Naive B cell (primary cell): ENCODE measurements at regions not wholly inside any gene's neighbourhood (a gene's known extent, or its start where the extent isn't known, plus 50 kb on each side); places are given as distances from the start of the nearest gene placed in this dataset.
A peak's percentile ranks its signal among the peaks of the same experiment; 100 is the strongest.

Experiments used
- ATAC-seq, 2 donors: fragments of 150-1000 bp; cut with Tn5 transposase; 2 replicates each; pipeline ENCODE4 v1.10.0; 2021; ENCODE audit warnings: low read depth in 2 of 2, mild to moderate bottlenecking in 2 of 2, moderate library complexity in 2 of 2
- DNase-seq: peaks from one replicate; pipeline ENCODE4 v3.0.0; 2022
- H3K27ac Mint-ChIP-seq, 6 donors: one replicate each; pipeline ENCODE4 v1.8.0; 2020 to 2022; ENCODE audit warnings: mild to moderate bottlenecking in 6 of 6, mixed read lengths in 6 of 6, moderate library complexity in 5 of 6, inconsistent platforms in 2 of 6
- H3K27me3 Mint-ChIP-seq, 3 donors: one replicate each; pipeline ENCODE4 v1.8.0; 2021 to 2022; ENCODE audit warnings: mixed read lengths in 3 of 3, mild to moderate bottlenecking in 1 of 3
- H3K36me3 Mint-ChIP-seq, 2 donors: one replicate each; pipeline ENCODE4 v1.8.0; 2020 to 2022; ENCODE audit warnings: mixed read lengths in 2 of 2, inconsistent platforms in 1 of 2, mild to moderate bottlenecking in 1 of 2
- H3K4me1 Mint-ChIP-seq, 3 donors: one replicate each; pipeline ENCODE4 v1.8.0; 2020 to 2022; ENCODE audit warnings: mixed read lengths in 3 of 3, inconsistent platforms in 1 of 3, mild to moderate bottlenecking in 1 of 3, moderate library complexity in 1 of 3
- H3K4me3 Mint-ChIP-seq, 8 donors: one replicate each; pipeline ENCODE4 v1.8.0; 2020 to 2022; ENCODE audit warnings: mild to moderate bottlenecking in 8 of 8, mixed read lengths in 8 of 8, moderate library complexity in 8 of 8, inconsistent platforms in 2 of 8
- H3K9me3 Mint-ChIP-seq, 7 donors: one replicate each; pipeline ENCODE4 v1.8.0; 2020 to 2022; ENCODE audit warnings: mixed read lengths in 7 of 7, mild to moderate bottlenecking in 5 of 7, inconsistent platforms in 2 of 7, moderate library complexity in 1 of 7

DNA sequence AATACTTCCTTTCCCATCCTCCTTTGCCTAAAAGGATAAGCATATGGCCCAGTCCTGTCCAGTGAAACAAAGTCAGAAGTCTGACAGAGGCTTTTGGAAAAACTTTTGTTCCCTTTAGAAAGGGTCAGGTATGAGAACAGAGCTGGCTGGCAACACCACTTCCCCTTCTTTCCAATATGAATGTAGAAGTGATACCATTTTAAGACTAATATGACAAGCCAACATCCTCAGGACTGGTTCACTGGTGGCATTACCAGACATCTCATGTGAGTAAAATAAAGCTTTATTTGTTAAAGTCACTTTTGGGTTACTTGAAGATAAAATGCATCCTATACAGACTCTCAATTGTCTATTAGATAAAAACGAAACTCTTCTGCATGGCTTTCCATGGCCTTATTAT, 83.6 kb upstream of the PTCHD1 start:
- no peaks in the 10 kb centered on the region for H3K4me1 Mint-ChIP-seq

DNA sequence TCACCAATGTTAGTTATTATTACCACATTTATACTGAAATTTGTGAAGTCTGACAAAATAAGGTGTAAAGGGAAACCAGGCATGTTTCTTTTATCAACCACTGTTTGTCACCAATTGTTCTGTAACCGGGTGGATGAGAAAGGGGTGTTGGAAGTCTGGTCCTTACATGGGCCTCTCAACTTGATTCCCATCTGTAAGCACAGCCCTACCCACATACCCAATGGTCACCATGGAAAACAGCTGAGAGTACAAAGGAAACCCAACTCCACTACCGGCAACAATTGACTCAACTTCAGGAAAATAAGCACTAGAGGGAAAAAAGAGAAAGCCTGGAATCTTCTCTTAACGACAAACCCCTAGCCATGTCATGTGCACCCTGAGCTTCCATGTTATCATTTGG, 70.8 kb upstream of the PTCHD1 start:
- DNase-seq = no peak
- no peak overlapping the region for H3K4me3 Mint-ChIP-seq
- H3K4me1 Mint-ChIP-seq = no peaks in the 10 kb centered on the region
- no peaks in the 10 kb centered on the region for H3K27me3 Mint-ChIP-seq
- H3K27ac Mint-ChIP-seq = no peak overlapping the region
- no peak for ATAC-seq
- H3K9me3 Mint-ChIP-seq = peaks cover 3 to 13% (median 6%) of the 10 kb centered on the region in 7 donors
- no peaks in the 10 kb centered on the region for H3K36me3 Mint-ChIP-seq

More for the DNA sequence above, 83.6 kb upstream of the PTCHD1 start:
- ATAC-seq = no peak
- Mint-ChIP-seq H3K27me3 (no peaks in the 10 kb centered on the region), H3K27ac (no peak overlapping the region), H3K9me3 (peaks cover 1 to 37% (median 11%) of the 10 kb centered on the region in 7 donors), H3K4me3 (no peak overlapping the region), H3K36me3 (no peaks in the 10 kb centered on the region)
- no peak for DNase-seq

DNA sequence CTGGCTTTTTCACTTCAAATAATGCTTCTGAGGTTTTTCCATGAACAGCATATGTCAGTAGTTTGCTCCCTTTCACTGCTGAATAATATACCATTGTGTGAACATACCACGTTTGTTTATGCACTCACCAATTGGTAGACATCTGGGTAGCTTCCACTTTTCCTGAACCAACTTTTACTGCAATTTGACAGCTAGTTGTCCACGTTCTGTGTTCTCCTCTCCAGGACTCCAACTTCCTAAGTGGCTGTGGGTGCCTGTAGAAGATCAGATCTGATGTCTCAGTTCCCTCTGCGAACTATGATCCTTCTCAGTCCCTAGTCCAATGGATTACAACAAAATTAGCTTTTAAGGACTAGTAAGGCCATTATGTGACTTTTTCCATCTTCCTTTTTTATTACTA, 64.7 kb upstream of the PTCHD1 start:
- Mint-ChIP-seq H3K4me3 (no peak overlapping the region), H3K4me1 (no peaks in the 10 kb centered on the region), H3K9me3 (peaks cover 0 to 5% (median 0%) of the 10 kb centered on the region in 7 donors), H3K36me3 (no peaks in the 10 kb centered on the region), H3K27me3 (no peaks in the 10 kb centered on the region), H3K27ac (no peak overlapping the region)
- DNase-seq (no peak), ATAC-seq (no peak)

DNA sequence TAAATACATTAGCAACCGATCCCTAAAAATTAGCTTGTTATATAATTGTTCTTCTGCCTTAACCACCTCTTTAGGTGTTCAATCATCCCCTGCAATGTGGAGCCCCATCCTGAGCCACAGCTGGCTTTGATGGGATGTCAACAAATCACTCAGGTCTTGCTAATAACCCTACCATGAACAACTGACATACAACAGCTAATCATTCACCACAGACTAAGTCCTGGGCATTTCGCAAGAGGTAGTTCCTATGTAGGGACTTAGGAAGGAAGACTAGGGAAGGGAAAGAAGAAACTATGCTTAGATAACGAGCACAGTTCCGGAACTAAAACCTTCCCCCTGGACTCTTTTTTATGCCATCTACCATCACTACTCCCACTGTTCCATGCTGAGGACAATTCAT, 63.6 kb upstream of the PTCHD1 start:
- Mint-ChIP-seq H3K27ac (no peak overlapping the region), H3K36me3 (no peaks in the 10 kb centered on the region), H3K4me3 (no peak overlapping the region), H3K4me1 (no peaks in the 10 kb centered on the region), H3K9me3 (peaks cover 0 to 5% (median 0%) of the 10 kb centered on the region in 7 donors), H3K27me3 (no peaks in the 10 kb centered on the region)
- DNase-seq = no peak
- no peak for ATAC-seq

DNA sequence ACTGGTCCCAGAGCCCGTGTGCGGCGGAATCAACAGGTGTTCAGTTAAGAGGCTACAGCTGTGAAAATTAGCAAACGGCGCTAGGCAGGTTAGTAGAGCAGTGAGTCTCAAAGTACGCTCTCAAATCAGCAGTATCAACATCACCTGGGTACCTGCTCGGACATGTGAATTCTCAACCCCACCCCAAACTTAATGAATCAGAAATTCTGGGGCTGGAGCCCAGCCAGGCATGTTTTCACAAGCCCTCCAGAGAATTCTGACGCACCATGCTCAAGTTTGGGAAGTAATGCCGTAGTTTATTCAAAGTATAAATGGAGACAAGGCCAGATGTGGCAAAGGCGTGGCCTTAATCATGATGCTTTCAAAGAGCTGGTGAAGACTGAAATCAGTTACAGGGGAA, 58.2 kb upstream of the PTCHD1 start:
- Mint-ChIP-seq H3K27me3 (peaks cover 0 to 8% (median 0%) of the 10 kb centered on the region in 3 donors), H3K4me3 (no peak overlapping the region)
- ATAC-seq = no peak

More for the DNA sequence above, 58.2 kb upstream of the PTCHD1 start:
- H3K9me3 Mint-ChIP-seq = peaks cover 0 to 5% (median 2%) of the 10 kb centered on the region in 7 donors
- H3K27ac Mint-ChIP-seq = peak overlapping the region in 1 of 6 donors; percentile 7
- H3K36me3 Mint-ChIP-seq = no peaks in the 10 kb centered on the region
- no peak for DNase-seq
- H3K4me1 Mint-ChIP-seq = no peaks in the 10 kb centered on the region
